GM12892 (cell line): ENCODE measurements at regions not wholly inside any gene's neighbourhood (a gene's known extent, or its start where the extent isn't known, plus 50 kb on each side); places are given as distances from the start of the nearest gene placed in this dataset.
"Not testable (repeated sequence)": the region's sequence is repeated elsewhere in the genome, so short reads cannot be mapped to it uniquely, and the experiment has no call there.

Experiments used
- POLR2AphosphoS5 ChIP-seq: IDR thresholded peaks from 2 replicates; pipeline ENCODE4 v1.6.1; 2011; ENCODE audit warnings: low read depth, low read length, control low read depth
- TAF1 ChIP-seq: IDR thresholded peaks from 2 replicates; pipeline ENCODE4 v1.6.1; 2011; ENCODE audit warnings: low read depth, mild to moderate bottlenecking, control low read depth, low read length, borderline replicate concordance

DNA sequence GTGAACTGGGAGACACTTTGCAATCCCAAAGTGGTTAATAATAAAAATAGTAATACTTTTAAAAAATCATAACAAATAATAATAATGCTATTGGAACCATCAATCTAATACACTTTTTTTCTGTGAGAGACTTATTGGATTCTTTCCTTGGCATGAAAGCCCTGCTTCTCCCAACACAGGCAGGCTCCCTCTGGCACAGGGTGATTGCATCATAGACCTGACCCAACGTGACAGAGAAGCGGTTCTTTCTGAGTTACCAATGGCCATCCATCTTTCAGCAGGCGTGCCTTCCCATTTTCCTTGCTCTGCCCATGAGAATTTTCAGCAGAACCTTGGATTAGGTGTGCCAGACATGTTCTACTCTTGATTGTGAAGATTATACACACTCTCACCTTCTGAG is 242.6 kb upstream of the PLGLB2 start:
- TF ChIP-seq POLR2AphosphoS5, TAF1: not testable (repeated sequence)
